Stimulated activated CD4-positive, alpha-beta T cell treated with anti-CD3 and anti-CD28 coated beads, Interleukin-2, amount 100 ng/mL, for 24 hours (primary cell): ENCODE measurements at regions not wholly inside any gene's neighbourhood (a gene's known extent, or its start where the extent isn't known, plus 50 kb on each side); places are given as distances from the start of the nearest gene placed in this dataset.
"Not testable (repeated sequence)": the region's sequence is repeated elsewhere in the genome, so short reads cannot be mapped to it uniquely, and the experiment has no call there.

Source experiments
- DNase-seq, 2 donors: peaks; one replicate each; pipeline ENCODE4 v3.0.0-alpha.2; 2020

DNA sequence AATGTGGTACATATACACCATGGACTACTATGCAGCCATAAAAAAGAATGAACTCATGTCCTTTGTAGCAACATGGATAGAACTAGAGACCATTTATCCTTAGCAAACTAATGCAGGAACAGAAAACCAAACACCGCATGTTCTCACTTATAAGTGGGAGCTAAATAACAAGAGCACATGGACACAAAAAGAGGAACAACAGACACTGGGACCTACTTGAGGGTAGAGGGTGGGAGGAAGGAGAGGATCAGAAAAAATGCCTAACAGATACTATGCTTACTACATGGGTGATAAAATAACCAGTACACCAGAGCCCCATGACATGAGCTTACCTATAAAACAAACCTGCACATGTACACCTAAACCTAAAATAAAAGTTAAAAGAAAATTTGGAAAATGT lies 82.0 kb upstream of the ADRB2 start:
- not testable (repeated sequence) for DNase-seq

DNA sequence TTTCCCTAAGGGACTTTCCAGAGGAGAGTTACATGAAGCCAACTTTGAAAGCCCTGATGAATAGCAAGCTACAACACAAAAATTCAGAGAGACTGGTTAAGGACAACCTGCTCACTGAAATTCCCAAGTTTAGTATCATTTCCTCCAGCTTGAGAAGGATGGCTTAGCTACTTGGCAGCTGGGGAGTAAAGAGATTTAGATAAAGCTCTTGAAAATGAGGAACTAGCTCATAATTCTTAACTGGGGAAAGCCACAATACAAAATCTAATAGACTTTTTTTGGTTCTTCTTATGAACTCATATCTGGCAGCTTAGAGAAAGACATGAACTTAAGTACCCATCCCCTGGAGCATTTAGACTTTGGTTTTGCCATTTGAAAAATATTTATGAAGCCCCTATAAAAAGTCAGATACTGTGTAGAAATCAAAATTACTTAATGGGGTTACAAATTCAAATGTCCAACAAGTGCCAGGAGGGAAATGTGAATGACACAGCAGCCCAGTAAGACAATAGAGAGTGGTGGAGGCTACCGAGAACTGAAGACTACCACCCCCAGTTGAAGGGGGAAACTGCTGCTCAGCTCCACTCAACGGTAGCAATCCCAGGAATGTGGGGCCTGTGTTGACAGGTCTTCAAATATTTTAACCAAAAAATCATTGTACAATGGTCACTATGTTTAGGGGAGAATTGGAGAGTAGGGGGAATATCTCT lies 79.4 kb upstream of the ADRB2 start:
- no peak for DNase-seq

DNA sequence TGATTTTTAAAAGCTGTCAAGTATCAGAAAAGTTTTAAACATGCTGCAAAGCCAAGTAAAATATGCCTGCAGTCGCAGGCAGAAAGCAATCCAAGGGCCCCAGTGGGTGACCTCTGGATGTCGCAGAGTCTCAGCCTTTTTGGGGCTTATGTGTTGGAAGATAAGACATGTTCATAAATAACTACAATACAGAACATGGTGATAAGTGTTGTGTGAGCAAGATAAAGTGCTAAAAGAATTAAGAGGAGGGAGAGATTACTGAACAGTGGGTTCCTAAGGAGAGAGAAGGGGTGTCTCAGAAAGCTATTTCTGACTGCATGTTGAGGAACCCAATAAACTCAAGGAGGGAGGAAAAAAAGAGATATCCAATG lies 78.9 kb upstream of the ADRB2 start:
- no peak for DNase-seq

GRCh38 chr5:148748702-148749392 lies 77.6 kb upstream of the ADRB2 start:
- no peak for DNase-seq

GRCh38 chr5:148750614-148751013 lies 75.8 kb upstream of the ADRB2 start:
- no peak for DNase-seq

- no peak for DNase-seq
Observed at GRCh38 chr5:148751025-148751424, 75.4 kb upstream of the ADRB2 start.

DNA sequence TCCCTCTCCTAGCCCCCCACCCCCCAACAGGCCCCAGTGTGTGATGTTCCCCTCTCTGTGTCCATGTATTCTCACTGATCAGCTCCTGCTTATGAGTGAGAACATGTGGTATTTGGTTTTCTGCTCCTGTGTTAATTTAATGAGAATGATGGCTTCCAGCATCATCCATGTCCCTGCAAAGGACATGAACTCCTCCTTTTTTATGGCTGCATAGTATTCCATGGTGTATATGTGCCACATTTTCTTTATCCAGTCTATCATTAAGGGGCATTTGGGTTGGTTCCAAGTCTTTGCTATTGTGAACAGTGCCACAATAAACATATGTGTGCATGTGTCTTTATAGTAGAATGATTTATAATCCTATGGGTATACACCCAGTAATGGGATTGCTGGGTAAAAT lies 74.0 kb upstream of the ADRB2 start:
- DNase-seq: not testable (repeated sequence)

- DNase-seq: no peak
Observed at GRCh38 chr5:148759101-148759500, 67.3 kb upstream of the ADRB2 start.

GRCh38 chr5:148760945-148761638 lies 65.3 kb upstream of the ADRB2 start:
- DNase-seq: no peak

- no peak for DNase-seq
Observed at GRCh38 chr5:148763996-148764395, 62.4 kb upstream of the ADRB2 start.

DNA sequence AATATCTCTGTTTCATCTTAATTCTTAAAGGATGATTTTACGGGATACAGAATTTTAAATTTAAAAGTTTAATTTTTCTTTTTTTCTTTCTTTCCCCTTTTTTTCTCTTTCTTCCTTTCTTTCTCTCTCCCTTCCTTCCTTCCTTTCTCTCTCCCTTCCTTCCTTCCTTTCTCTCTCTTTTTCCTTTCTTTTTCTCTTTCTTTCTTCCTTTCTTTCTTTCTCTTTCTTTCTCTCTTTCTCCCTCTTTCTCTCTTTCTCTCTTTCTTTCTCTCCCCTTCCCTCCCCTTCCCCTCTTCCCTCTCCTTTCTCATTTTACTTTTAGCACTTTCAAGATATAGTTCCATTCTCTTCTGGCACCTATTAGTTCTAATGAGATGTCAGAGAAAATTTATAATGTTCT lies 61.4 kb upstream of the ADRB2 start:
- no peak for DNase-seq

DNA sequence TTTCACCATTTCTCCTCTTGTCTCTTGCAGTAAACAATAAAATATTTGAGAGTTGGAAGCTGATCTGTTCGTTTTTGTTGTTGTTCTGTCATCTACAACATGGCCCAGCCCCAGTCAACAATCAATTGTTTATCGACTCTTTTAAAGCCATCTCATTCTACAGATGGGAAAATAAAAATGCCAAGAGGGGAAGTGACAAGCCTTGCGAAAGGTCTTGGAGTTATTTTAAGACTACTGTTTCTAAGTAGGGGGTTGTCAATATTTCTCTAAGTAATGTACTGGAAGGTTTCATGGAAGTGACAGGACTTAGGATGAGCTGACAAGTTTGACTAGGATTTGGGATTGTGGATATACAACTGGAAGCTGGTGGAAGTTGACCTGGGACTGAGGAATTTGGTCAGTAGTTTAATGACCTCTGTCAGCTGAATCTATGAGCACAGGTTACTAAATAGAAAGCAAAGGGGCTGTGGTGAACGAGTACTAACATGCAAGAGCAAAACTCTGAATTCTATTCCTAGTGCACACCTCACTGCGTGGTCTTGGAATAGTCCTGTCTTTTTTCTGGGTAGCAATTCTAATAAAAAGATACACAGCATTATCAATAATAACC lies 57.5 kb upstream of the ADRB2 start:
- DNase-seq: no peak

DNA sequence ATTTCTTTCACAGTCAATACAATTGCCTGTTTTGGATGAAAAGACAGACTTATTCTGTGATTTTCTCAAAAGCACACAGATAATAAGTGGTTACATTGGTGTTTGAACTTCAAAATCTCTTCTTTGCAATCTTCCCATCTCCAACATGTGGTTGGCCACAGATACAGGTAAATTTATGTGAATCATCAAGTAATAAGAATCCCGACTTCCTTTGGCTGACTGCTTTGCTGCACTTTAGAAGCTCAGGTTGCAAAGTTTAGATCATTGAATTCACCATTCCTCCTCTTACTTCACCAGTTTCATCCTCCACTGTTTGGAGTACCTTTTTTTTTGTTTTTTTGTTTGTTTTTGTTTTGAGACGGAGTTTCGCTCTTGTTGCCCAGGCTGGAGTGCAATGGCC lies 56.5 kb upstream of the ADRB2 start:
- DNase-seq: no peak

- DNase-seq: no peak
Observed at GRCh38 chr5:148774313-148774712, 52.1 kb upstream of the ADRB2 start.

DNA sequence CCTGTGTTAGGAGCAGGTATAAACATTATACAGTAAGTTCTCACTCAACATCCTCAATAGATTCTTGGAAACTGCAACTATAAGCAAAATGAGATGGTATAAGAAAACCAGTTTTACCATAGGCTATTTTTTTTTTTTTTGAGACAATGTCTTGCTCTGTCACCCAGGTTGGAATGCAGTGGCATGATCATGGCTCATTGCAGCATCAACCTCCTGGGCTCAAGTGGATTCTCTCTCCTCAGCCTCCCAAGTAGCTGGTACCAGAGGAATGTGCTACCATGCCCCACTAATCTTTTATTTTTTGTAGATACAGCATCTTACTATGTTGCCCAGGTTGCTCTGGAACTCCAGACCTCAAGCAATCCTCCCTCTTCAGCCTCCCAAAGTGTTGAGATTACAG lies 50.1 kb upstream of the ADRB2 start:
- DNase-seq: no peak
